HCT116 (cell line): ENCODE measurements at regions not wholly inside any gene's neighbourhood (a gene's known extent, or its start where the extent isn't known, plus 50 kb on each side); places are given as distances from the start of the nearest gene placed in this dataset.

Experiments used
- ATAC-seq: fragments of 200-7000 bp; cut with Tn5 transposase; 2 replicates; pipeline ENCODE4 v1.9.1; 2020; ENCODE audit warnings: mild to moderate bottlenecking, moderate library complexity
- BruUV-seq: library from RNA; stranded (reverse); fragments of 400-500 nt; replicated peaks from 2 replicates; lab custom pipeline; 2021; lab: Mats Ljungman, UMichigan
- CTCF ChIA-PET: fragments of 300-600 bp; sonication (Branson Sonifier 250); formaldehyde crosslinking; loops from one replicate; lab custom pipeline; 2021; ENCODE audit warnings: antibody characterized with exemption; lab: Charles Lee
- POLR2A ChIA-PET: fragments of 300-600, 350-600 bp; sonication (Branson Sonifier 250); formaldehyde crosslinking; loops from one replicate; lab custom pipeline; 2021; ENCODE audit warnings: antibody characterized with exemption; lab: Charles Lee
- RAD21 ChIA-PET, 2 experiments: fragments of 300-600 bp; sonication (Branson Sonifier 250); formaldehyde crosslinking; loops; one replicate each; lab custom pipeline; 2023; ENCODE audit warnings: low total read pairs in 2 of 2; ENCODE audit not compliant: uncharacterized antibody in 2 of 2, unreplicated experiment in 2 of 2, low non-redundant PET in 1 of 2; lab: Charles Lee
- DNase-seq: peaks from one replicate; pipeline ENCODE4 v3.0.0-alpha.2; 2010; ENCODE audit warnings: low read depth, low spot score
- H2AFZ ChIP-seq: fragments of 200-600 bp; shearing (Covaris generic), sonication (generic); 2 replicates; pipeline ENCODE4 v1.6.1; 2017; ENCODE audit warnings: low read depth, mixed run types, mixed read lengths, antibody characterized with exemption, low read length; ENCODE audit not compliant: poor library complexity, severe bottlenecking
- H3K27ac ChIP-seq: 2 replicates; pipeline ENCODE4 v1.5.1; 2012; ENCODE audit warnings: low read depth, low read length
- H3K27me3 ChIP-seq: fragments of 200-600 bp; sonication (generic); 2 replicates; pipeline ENCODE4 v1.6.1; 2016; ENCODE audit warnings: mixed run types, low read length, mixed read lengths; ENCODE audit not compliant: insufficient read depth
- H3K36me3 ChIP-seq, 2 experiments: fragments of 200-500 bp in 1 of 2; fragments of 200-600 bp in 1 of 2; sonication (Bioruptor generic) in 1 of 2; sonication (generic) in 1 of 2; 2 replicates each; pipeline versions ENCODE4 v1.5.1 to v1.6.1; 2014 to 2016; ENCODE audit warnings: low read length in 2 of 2, inconsistent platforms in 1 of 2, mixed read lengths in 1 of 2, mixed run types in 1 of 2; ENCODE audit not compliant: insufficient read depth in 2 of 2, control insufficient read depth in 1 of 2
- H3K4me1 ChIP-seq, 2 experiments: fragments of 200-600 bp in 1 of 2; sonication (generic) in 1 of 2; 2 replicates each; pipeline versions ENCODE4 v1.5.1 to v1.6.1; 2012 to 2017; ENCODE audit warnings: low read length in 2 of 2, inconsistent platforms in 1 of 2, mild to moderate bottlenecking in 1 of 2, mixed read lengths in 1 of 2, mixed run types in 1 of 2, moderate library complexity in 1 of 2; ENCODE audit not compliant: insufficient read depth in 2 of 2, control insufficient read depth in 1 of 2
- H3K4me2 ChIP-seq: fragments of 200-600 bp; sonication (generic); 2 replicates; pipeline ENCODE4 v1.6.1; 2017; ENCODE audit warnings: mixed run types, low read length, mixed read lengths
- H3K4me3 ChIP-seq, 2 experiments: fragments of 200-600 bp in 1 of 2; sonication (generic) in 1 of 2; replicated peaks in 1 of 2; 2 replicates each; pipeline ENCODE4 v1.5.1; 2011 to 2016; ENCODE audit warnings: low read length in 2 of 2, control low read depth in 1 of 2, low read depth in 1 of 2, mild to moderate bottlenecking in 1 of 2, mixed read lengths in 1 of 2, mixed run types in 1 of 2
- H3K79me2 ChIP-seq: fragments of 200-600 bp; sonication (generic); 2 replicates; pipeline ENCODE4 v1.6.1; 2017; ENCODE audit warnings: mild to moderate bottlenecking, mixed run types, low read length, moderate library complexity, mixed read lengths; ENCODE audit not compliant: insufficient read depth
- H3K9ac ChIP-seq: fragments of 200-600 bp; sonication (generic); 2 replicates; pipeline ENCODE4 v1.6.1; 2016; ENCODE audit warnings: low read length, mixed read lengths
- H3K9me2 ChIP-seq: fragments of 200-600 bp; sonication (generic), shearing (Covaris generic); 2 replicates; pipeline ENCODE4 v1.6.1; 2017; ENCODE audit warnings: mixed run types, mild to moderate bottlenecking, moderate library complexity; ENCODE audit not compliant: insufficient read depth
- H3K9me3 ChIP-seq, 2 experiments: fragments of 200-500 bp in 1 of 2; fragments of 200-600 bp in 1 of 2; sonication (Bioruptor generic) in 1 of 2; sonication (generic) in 1 of 2; 2 replicates each; pipeline ENCODE4 v1.6.1; 2014 to 2017; ENCODE audit warnings: low read length in 2 of 2, mixed read lengths in 2 of 2, inconsistent platforms in 1 of 2, low read depth in 1 of 2, mild to moderate bottlenecking in 1 of 2, mixed run types in 1 of 2, moderate library complexity in 1 of 2; ENCODE audit not compliant: control insufficient read depth in 1 of 2, insufficient read depth in 1 of 2
- H4K20me1 ChIP-seq: fragments of 200-600 bp; sonication (generic), shearing (Covaris generic); 2 replicates; pipeline ENCODE4 v1.6.1; 2017; ENCODE audit warnings: mixed run types, mild to moderate bottlenecking, moderate library complexity; ENCODE audit not compliant: insufficient read depth
- EGR1 ChIP-seq: IDR thresholded peaks from 2 replicates; pipeline ENCODE4 v1.6.1; 2012; ENCODE audit warnings: low read depth
- POLR2A ChIP-seq: IDR thresholded peaks from 2 replicates; pipeline ENCODE4 v1.7.0; 2011; ENCODE audit warnings: borderline replicate concordance; ENCODE audit not compliant: insufficient read depth, insufficient read length; ENCODE audit errors: extremely low read depth
- POLR2AphosphoS5 ChIP-seq: IDR thresholded peaks from 2 replicates; pipeline ENCODE4 v1.6.1; 2011; ENCODE audit warnings: mild to moderate bottlenecking, low read depth, low read length, moderate library complexity
- SRF ChIP-seq: IDR thresholded peaks from 2 replicates; pipeline ENCODE4 v1.6.1; 2012; ENCODE audit warnings: low read depth
- intact Hi-C: fragments of 100-400 bp; cut with micrococcal nuclease; formaldehyde crosslinking; loops from 2 replicates; pipeline ENCODE4 v1.10.0; 2022
- TF ChIP-seq, protein P1 (sequence below): IDR thresholded peaks from 2 replicates; pipeline ENCODE4 v1.6.1; 2011; ENCODE audit warnings: mild to moderate bottlenecking, low read length, moderate library complexity; ENCODE audit not compliant: insufficient replicate concordance; ENCODE audit errors: extremely low read depth
- TF ChIP-seq, protein P2 (sequence below), 3 experiments: fragments of 200-600 bp in 1 of 3; sonication (generic) in 1 of 3; IDR thresholded peaks in 2 of 3; conservative IDR thresholded peaks in 1 of 3; 2 replicates each; pipeline ENCODE4 v1.5.1; 2012 to 2017; ENCODE audit warnings: low read depth in 2 of 3, low read length in 2 of 3, antibody characterized with exemption in 1 of 3, borderline replicate concordance in 1 of 3, control low read depth in 1 of 3, mild to moderate bottlenecking in 1 of 3, mixed read lengths in 1 of 3, mixed run types in 1 of 3, moderate library complexity in 1 of 3; ENCODE audit not compliant: insufficient read depth in 1 of 3
- TF ChIP-seq, protein P3 (sequence below): IDR thresholded peaks from 2 replicates; pipeline ENCODE4 v1.6.1; 2012; ENCODE audit warnings: low read depth

DNA sequence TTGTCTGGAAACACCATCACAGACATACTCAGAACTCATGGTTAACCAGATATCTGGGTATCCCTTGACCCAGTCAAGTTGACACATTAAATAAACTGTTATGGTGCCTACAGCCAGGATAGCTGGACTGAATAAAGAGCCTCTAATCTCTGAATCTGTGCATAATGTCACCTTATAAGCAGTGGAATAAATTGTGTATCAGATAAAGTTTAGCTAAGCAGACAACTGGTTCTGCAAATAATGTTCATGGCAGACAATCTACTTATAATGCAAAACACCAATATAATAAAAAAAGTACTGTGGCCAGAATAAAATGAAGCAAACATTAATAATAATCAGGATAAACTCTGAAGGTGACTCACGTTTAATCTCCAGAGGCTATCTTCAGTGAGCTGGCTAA, 628.5 kb upstream of the FAT3 start (continued):
- TF ChIP-seq, protein P1, sequence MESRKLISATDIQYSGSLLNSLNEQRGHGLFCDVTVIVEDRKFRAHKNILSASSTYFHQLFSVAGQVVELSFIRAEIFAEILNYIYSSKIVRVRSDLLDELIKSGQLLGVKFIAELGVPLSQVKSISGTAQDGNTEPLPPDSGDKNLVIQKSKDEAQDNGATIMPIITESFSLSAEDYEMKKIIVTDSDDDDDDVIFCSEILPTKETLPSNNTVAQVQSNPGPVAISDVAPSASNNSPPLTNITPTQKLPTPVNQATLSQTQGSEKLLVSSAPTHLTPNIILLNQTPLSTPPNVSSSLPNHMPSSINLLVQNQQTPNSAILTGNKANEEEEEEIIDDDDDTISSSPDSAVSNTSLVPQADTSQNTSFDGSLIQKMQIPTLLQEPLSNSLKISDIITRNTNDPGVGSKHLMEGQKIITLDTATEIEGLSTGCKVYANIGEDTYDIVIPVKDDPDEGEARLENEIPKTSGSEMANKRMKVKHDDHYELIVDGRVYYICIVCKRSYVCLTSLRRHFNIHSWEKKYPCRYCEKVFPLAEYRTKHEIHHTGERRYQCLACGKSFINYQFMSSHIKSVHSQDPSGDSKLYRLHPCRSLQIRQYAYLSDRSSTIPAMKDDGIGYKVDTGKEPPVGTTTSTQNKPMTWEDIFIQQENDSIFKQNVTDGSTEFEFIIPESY = no peak
- TF ChIP-seq POLR2A = no peak

DNA sequence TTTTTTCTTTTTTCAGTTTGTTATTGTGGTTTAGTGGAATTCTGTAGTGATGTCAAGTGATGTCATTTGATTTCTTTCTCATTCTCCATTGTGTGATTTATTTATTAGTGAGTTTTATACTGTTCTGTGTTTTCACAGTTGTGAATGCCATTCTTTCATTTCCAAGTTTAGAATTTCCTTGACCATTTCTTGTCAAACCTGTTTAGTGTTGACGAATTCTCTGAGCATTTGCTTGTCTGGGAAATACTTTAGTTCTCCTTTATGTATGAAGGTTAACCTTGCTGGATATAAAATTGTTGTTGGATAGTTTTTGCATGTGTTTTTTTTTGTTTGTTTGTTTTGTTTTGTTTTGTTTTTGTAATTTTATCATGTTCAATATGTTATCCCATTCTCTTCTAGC, 633.6 kb upstream of the FAT3 start:
- no peak for DNase-seq
- BruUV-seq = no TSS peak

More for the DNA sequence above, 633.6 kb upstream of the FAT3 start:
- no peaks in the 10 kb centered on the region for H3K4me1 ChIP-seq
- H3K4me3 ChIP-seq = no peak overlapping the region
- intact Hi-C loops = no loop called here
- ChIA-PET RAD21 (no interaction called here), CTCF (no interaction called here), POLR2A (no interaction called here)
- TF ChIP-seq, protein P2, sequence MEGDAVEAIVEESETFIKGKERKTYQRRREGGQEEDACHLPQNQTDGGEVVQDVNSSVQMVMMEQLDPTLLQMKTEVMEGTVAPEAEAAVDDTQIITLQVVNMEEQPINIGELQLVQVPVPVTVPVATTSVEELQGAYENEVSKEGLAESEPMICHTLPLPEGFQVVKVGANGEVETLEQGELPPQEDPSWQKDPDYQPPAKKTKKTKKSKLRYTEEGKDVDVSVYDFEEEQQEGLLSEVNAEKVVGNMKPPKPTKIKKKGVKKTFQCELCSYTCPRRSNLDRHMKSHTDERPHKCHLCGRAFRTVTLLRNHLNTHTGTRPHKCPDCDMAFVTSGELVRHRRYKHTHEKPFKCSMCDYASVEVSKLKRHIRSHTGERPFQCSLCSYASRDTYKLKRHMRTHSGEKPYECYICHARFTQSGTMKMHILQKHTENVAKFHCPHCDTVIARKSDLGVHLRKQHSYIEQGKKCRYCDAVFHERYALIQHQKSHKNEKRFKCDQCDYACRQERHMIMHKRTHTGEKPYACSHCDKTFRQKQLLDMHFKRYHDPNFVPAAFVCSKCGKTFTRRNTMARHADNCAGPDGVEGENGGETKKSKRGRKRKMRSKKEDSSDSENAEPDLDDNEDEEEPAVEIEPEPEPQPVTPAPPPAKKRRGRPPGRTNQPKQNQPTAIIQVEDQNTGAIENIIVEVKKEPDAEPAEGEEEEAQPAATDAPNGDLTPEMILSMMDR (IDR thresholded peaks at IDR 0.05 in 2 of 3, conservative IDR thresholded peaks at IDR 0.05 in 1 of 3; ENCODE audit: borderline replicate concordance in 1 of 3, insufficient read depth in 1 of 3, low read depth in 2 of 3, low read length in 2 of 3) = no peak
- no peak for TF ChIP-seq SRF
- no peak for TF ChIP-seq POLR2A
- TF ChIP-seq POLR2AphosphoS5 = no peak
- TF ChIP-seq, protein P3, sequence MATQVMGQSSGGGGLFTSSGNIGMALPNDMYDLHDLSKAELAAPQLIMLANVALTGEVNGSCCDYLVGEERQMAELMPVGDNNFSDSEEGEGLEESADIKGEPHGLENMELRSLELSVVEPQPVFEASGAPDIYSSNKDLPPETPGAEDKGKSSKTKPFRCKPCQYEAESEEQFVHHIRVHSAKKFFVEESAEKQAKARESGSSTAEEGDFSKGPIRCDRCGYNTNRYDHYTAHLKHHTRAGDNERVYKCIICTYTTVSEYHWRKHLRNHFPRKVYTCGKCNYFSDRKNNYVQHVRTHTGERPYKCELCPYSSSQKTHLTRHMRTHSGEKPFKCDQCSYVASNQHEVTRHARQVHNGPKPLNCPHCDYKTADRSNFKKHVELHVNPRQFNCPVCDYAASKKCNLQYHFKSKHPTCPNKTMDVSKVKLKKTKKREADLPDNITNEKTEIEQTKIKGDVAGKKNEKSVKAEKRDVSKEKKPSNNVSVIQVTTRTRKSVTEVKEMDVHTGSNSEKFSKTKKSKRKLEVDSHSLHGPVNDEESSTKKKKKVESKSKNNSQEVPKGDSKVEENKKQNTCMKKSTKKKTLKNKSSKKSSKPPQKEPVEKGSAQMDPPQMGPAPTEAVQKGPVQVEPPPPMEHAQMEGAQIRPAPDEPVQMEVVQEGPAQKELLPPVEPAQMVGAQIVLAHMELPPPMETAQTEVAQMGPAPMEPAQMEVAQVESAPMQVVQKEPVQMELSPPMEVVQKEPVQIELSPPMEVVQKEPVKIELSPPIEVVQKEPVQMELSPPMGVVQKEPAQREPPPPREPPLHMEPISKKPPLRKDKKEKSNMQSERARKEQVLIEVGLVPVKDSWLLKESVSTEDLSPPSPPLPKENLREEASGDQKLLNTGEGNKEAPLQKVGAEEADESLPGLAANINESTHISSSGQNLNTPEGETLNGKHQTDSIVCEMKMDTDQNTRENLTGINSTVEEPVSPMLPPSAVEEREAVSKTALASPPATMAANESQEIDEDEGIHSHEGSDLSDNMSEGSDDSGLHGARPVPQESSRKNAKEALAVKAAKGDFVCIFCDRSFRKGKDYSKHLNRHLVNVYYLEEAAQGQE = no peak
- TF ChIP-seq EGR1 = no peak
- no peaks in the 10 kb centered on the region for H4K20me1 ChIP-seq
- H3K9ac ChIP-seq = no peak overlapping the region
- H3K27me3 ChIP-seq = no peaks in the 10 kb centered on the region
- ATAC-seq = no peak
- peaks cover 7 to 30% of the 10 kb centered on the region in 2 experiments; a peak in 2 of 4 replicates for H3K9me3 ChIP-seq
- H2AFZ ChIP-seq = no peak overlapping the region
- H3K4me2 ChIP-seq = no peak overlapping the region
- no peaks in the 10 kb centered on the region for H3K79me2 ChIP-seq
- H3K36me3 ChIP-seq = no peaks in the 10 kb centered on the region
- H3K27ac ChIP-seq = no peak overlapping the region
- no peaks in the 10 kb centered on the region for H3K9me2 ChIP-seq
